ENCODE measurements at regions not wholly inside any gene's neighbourhood (a gene's known extent, or its start where the extent isn't known, plus 50 kb on each side); places are given as distances from the start of the nearest gene placed in this dataset.

DNA sequence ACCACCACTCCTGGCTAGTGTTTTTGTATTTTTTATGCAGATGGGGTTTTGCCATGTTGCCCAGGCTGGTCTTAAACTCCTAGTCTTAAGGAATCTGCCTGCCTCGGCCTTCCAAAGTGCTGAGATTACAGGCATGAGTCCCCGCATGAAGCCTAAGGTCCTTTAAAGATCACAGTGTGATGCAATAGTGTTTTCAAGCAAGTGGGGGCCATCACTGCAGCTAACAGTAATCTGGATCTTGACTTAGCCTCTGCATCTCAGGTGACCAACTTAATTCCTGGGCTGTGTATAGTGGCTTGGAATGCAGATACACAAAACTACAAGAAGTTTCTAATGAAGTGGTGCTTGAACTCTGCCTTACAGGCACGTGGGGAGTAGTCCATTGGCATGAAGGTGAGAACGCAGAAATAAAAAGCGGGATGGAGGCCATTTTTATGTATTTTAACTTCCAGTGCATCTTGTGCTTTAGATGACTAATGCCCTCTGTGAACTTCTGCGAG lies 334.4 kb upstream of the SPRED2 start:
- Histone ChIP-seq H3K27ac (ENCODE audit: low read length in 2 of 2) (no peak overlapping the region), H3K9me3 (ENCODE audit: control extremely low read depth in 1 of 3, control insufficient read depth in 2 of 3, insufficient read depth in 1 of 3, low read length in 2 of 3) (no peaks in the 10 kb centered on the region), H2AFZ (ENCODE audit: insufficient read depth, low read depth, low read length, poor library complexity, severe bottlenecking) (no peak overlapping the region), H3K9ac (ENCODE audit: low read length) (no peak overlapping the region), H4K20me1 (ENCODE audit: control insufficient read depth, insufficient read depth, low read length, poor library complexity, severe bottlenecking) (no peaks in the 10 kb centered on the region), H3K79me2 (ENCODE audit: control insufficient read depth, insufficient read depth, low read length) (no peaks in the 10 kb centered on the region), H3K27me3 (replicated peaks in 1 of 4; ENCODE audit: control extremely low read depth in 1 of 4, control insufficient read depth in 3 of 4, insufficient read depth in 4 of 4, low read length in 3 of 4) (peaks cover 0 to 6% (median 2%) of the 10 kb centered on the region in 4 experiments), H3K36me3 (replicated peaks in 1 of 2; ENCODE audit: control extremely low read depth in 1 of 2, control insufficient read depth in 1 of 2, extremely low read depth in 1 of 2, insufficient read depth in 2 of 2, low read length in 1 of 2) (no peaks in the 10 kb centered on the region), H3K4me2 (replicated peaks; ENCODE audit: low read depth, low read length, poor library complexity, severe bottlenecking) (no peak overlapping the region), H3K4me3 (ENCODE audit: control extremely low read depth in 1 of 5, extremely low read depth in 1 of 5, insufficient read depth in 1 of 5, low read depth in 2 of 5, low read length in 4 of 5) (no peak overlapping the region), H3K4me1 (ENCODE audit: control insufficient read depth in 2 of 2, insufficient read depth in 2 of 2, low read length in 2 of 2) (no peaks in the 10 kb centered on the region)
- TF ChIP-seq, protein P1, sequence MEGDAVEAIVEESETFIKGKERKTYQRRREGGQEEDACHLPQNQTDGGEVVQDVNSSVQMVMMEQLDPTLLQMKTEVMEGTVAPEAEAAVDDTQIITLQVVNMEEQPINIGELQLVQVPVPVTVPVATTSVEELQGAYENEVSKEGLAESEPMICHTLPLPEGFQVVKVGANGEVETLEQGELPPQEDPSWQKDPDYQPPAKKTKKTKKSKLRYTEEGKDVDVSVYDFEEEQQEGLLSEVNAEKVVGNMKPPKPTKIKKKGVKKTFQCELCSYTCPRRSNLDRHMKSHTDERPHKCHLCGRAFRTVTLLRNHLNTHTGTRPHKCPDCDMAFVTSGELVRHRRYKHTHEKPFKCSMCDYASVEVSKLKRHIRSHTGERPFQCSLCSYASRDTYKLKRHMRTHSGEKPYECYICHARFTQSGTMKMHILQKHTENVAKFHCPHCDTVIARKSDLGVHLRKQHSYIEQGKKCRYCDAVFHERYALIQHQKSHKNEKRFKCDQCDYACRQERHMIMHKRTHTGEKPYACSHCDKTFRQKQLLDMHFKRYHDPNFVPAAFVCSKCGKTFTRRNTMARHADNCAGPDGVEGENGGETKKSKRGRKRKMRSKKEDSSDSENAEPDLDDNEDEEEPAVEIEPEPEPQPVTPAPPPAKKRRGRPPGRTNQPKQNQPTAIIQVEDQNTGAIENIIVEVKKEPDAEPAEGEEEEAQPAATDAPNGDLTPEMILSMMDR (IDR thresholded peaks at IDR 0.05): no peak
- no peak for TF ChIP-seq EZH2 (IDR thresholded peaks at IDR 0.05; ENCODE audit: borderline replicate concordance, insufficient read depth, low read depth, low read length, poor library complexity, severe bottlenecking)
- no peak overlapping the region for H3K4me3 Mint-ChIP-seq
- H3K27ac Mint-ChIP-seq: no peak overlapping the region
- POLR2A ChIA-PET: no interaction called here
- CTCF ChIA-PET: no interaction called here
- H3K27me3 Mint-ChIP-seq: peaks cover 11% of the 10 kb centered on the region
- ATAC-seq (ENCODE audit: low read depth) (no peak), DNase-seq (no peak)
- no peaks in the 10 kb centered on the region for H3K4me1 Mint-ChIP-seq
- intact Hi-C loops (cut with micrococcal nuclease): no loop called here
- WGBS (ENCODE audit: insufficient coverage): 85% methylated on average over 3 of the region's 6 CpGs
- H3K9me3 Mint-ChIP-seq (ENCODE audit: insufficient read depth): peaks cover 8% of the 10 kb centered on the region

DNA sequence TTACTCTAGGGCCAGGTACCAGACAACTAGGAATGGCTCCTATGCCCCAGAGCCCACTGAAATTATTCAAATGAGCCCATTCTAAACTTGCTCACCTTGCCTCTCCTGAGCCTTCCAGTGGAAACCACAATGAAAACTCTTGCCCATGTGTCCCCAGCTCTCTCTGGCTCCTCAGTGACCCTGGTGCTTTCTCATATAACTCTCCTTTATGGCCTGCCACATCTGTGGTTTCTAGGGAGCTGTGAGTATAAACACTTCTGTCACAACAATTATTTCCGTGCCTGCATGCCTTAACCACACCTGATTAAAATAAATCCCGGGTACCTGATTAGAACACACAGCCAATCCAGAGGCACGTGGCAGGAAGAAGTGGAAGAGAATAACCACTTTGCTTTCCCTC lies 333.0 kb upstream of the SPRED2 start:
- H3K79me2 ChIP-seq (ENCODE audit: control insufficient read depth, insufficient read depth, low read length): no peaks in the 10 kb centered on the region
- ChIA-PET POLR2A (no interaction called here), CTCF (no interaction called here)
- H2AFZ ChIP-seq (ENCODE audit: insufficient read depth, low read depth, low read length, poor library complexity, severe bottlenecking): no peak overlapping the region
- H3K27me3 ChIP-seq (replicated peaks in 1 of 4; ENCODE audit: control extremely low read depth in 1 of 4, control insufficient read depth in 3 of 4, insufficient read depth in 4 of 4, low read length in 3 of 4): peaks cover 0 to 5% (median 0%) of the 10 kb centered on the region in 4 experiments
- no peak overlapping the region for H3K9ac ChIP-seq (ENCODE audit: low read length)
- ATAC-seq (ENCODE audit: low read depth): no peak
- Mint-ChIP-seq H3K4me3 (no peak overlapping the region), H3K9me3 (ENCODE audit: insufficient read depth) (peaks cover 7% of the 10 kb centered on the region), H3K27me3 (peaks cover 12% of the 10 kb centered on the region), H3K4me1 (no peaks in the 10 kb centered on the region), H3K27ac (no peak overlapping the region)
- no peaks in the 10 kb centered on the region for H3K36me3 ChIP-seq (replicated peaks in 1 of 2; ENCODE audit: control extremely low read depth in 1 of 2, control insufficient read depth in 1 of 2, extremely low read depth in 1 of 2, insufficient read depth in 2 of 2, low read length in 1 of 2)
- 75% methylated on average over 2 of the region's 3 CpGs for WGBS (ENCODE audit: insufficient coverage)
- no peak for DNase-seq
- no peak overlapping the region for H3K4me3 ChIP-seq (ENCODE audit: control extremely low read depth in 1 of 5, extremely low read depth in 1 of 5, insufficient read depth in 1 of 5, low read depth in 2 of 5, low read length in 4 of 5)
- H3K27ac ChIP-seq (ENCODE audit: low read length in 2 of 2): no peak overlapping the region
- no peaks in the 10 kb centered on the region for H4K20me1 ChIP-seq (ENCODE audit: control insufficient read depth, insufficient read depth, low read length, poor library complexity, severe bottlenecking)
- no peak overlapping the region for H3K4me2 ChIP-seq (replicated peaks; ENCODE audit: low read depth, low read length, poor library complexity, severe bottlenecking)
- H3K9me3 ChIP-seq (ENCODE audit: control extremely low read depth in 1 of 3, control insufficient read depth in 2 of 3, insufficient read depth in 1 of 3, low read length in 2 of 3): no peaks in the 10 kb centered on the region
- TF ChIP-seq EZH2 (IDR thresholded peaks at IDR 0.05; ENCODE audit: borderline replicate concordance, insufficient read depth, low read depth, low read length, poor library complexity, severe bottlenecking): no peak
- TF ChIP-seq, protein P1 (IDR thresholded peaks at IDR 0.05): no peak
- intact Hi-C loops (cut with micrococcal nuclease): no loop called here
- no peaks in the 10 kb centered on the region for H3K4me1 ChIP-seq (ENCODE audit: control insufficient read depth in 2 of 2, insufficient read depth in 2 of 2, low read length in 2 of 2)

Measured in B cell (primary cell).